RPMI8226 (cell line): ENCODE measurements at regions not wholly inside any gene's neighbourhood (a gene's known extent, or its start where the extent isn't known, plus 50 kb on each side); places are given as distances from the start of the nearest gene placed in this dataset.

Source experiments
- DNase-seq: peaks from one replicate; pipeline ENCODE4 v3.0.0-alpha.2; 2015

DNA sequence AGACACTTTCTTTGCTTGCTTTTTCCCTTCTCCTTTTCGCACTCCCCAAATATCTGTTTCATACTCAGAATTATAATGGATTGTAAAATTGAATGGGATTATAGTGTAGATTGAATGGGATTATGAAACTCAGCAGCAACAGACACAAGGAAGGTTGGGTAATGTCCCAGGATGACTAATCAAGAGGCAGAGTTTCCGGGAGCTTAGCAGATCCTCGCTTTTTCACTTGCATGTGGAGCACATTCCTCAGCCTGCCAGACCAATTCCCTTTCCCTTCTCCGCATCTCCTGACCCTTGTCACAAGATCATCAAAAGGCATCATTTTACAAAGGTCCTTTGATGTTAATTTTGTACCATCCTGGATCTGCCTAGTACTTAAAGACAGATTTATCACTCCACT, 55.1 kb upstream of the SLC1A1 start:
- no peak for DNase-seq

DNA sequence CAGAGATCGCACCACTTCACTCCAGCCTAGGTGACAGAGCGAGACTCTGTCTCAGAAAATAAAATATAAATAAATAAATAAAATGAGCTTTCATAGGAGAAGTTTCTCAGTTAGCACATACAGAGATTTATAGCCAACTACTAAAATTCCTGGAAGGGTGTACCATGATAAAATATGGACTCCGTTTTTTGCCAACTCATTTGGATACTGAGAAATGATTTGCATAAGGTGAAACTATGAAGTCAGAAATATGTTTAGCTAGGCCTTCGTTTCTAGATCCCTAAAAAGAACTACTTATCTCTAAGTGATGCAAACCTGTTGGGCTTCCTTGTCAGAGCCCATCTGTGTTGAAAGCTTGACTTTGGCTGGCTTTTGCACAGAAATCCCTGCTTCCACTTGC, 56.9 kb upstream of the SLC1A1 start:
- DNase-seq = no peak

DNA sequence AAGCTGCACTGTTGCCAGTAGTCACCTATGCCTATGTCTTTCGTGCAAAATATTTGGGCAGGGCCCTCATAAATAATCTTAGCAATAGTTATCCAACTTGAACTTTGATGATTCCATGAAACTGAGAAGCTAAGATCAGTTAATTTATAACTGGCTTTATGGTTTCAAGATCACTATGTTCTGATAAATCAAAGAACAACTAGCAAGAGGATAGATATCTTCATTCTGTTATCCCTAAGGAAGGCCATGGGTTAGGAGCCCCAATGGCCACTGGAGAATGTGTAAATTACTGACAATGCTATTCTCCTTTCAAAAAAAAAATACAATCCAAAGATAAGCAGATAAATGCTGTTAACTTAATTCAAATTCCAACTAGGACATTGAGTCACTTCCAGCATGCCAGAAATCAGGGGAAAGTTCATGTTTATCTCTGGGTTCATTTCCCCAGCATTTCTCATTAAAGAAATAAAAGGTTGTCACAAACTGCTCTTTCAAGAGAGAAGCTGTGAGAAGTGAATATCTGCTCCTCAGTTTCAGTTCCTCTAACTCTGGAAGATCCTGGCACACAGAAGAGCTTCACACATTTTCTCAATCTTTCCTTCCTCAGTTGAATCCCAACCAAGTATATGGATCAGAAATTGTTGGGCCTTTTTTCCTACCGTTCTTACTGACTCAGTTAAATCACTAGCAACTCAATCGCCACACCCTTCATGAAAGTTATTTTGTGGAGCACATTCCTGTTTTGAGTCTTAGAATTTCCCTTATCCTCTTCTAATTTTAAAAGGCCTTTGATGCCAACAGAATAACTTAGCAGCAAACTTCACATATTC, 59.6 kb upstream of the SLC1A1 start:
- DNase-seq = no peak

DNA sequence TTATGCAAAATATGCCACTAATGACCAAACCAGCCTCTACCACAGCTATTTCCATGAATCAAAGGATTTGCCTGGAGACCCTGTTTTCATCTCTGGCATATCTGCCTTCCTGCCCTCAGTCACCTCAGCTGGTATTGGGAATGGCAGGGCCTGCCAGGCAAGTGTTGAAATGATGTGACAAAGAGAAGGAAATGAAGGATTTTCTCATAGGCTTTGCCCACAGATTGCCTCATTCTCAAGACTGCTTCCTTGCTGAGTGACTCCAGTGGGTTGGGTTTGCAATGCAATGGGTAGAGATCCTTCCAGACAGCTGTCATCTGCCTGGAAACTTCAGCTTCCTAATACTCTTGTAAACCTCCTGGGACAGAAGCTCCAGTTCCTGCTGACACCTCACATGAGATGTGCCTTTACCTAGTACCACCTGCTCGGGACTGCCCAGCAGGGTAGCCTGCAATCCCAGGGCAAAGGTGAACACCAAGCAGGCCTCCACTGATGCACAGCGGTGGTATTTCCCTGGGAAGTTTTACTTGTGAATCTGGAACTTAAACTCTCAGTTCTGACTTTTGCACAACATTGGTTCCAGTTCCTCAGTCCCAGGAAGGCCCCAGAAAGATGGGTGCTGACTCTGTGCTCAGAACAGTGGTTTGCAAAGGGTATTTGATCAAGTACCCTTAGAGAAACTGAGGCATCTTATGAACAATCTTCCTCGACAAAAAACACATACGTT, 64.8 kb upstream of the SLC1A1 start:
- DNase-seq = no peak

DNA sequence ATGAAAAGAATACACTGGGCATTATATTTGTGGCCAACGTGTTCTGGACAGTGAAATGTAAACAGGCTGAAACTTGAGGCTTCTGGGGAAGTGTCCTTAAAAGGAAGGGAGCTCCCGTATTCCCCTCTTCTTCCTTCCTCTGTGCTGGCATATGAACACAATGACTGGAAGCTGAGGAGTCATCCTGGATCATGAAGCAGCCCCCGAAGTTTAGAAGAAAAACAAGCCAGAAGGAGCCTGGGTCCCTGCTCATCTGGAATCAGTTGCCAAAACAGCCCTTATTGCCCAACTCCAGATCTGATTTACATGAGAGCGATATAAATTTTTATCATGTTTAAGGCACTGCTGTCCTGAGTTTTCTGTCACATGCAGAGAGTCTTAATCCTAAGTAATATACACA, 65.4 kb upstream of the SLC1A1 start:
- no peak for DNase-seq

DNA sequence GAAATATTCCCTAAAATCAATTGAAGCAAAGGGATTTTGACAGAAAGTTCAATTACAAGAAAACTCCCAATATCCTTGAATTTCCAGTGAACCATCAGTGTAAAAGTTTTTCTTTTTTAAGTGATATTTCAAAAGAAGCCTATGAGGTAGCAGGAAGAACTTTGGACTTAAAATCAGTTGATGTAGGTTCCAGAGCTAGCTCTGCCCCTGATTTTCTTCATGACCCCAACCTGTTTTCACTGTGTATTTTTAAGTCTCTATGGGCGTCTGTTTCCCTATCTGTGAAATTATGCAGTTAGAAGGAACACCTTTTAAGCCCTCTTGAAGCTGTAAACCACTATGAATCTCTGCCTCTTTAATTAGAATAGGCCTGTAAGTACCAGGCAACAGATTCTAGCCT, 66.2 kb upstream of the SLC1A1 start:
- DNase-seq = no peak

DNA sequence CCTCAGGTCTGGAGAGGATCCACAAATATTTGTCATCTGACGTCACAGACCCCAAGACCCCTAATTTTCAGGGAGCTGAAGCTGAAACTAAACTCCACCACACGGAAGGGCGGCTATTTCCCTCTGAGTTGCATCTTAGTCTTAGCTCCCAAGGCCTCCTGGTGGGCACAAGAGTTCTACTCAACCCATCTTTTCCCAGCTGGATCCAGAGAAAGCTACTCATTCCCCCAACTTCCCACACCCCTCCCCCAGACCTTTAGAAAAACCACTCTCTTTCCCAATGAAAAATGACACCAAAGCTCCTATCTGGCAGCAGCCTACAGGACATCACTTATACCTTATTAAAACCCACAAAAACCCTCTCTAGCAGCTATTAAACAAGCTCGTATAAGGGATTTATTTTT, 67.1 kb upstream of the SLC1A1 start:
- no peak for DNase-seq

DNA sequence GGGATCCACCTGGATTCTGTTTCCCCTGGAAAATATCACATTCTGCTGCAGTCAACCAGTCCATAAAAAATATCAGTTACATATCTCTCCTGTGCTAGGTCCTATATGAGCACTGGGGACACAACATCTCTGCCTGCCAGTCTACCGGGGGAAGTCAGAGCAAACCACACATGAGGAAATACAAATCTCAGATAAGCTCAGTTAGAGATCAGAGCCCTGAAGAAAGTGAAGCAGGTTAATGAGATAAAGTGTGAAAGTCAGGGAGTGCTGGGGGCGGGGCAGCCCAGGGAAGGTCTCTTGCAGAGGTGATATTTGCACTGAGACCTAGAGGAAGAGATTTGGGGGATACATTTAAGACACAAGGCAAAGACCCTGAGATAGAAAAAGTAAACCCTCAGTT, 67.8 kb upstream of the SLC1A1 start:
- DNase-seq = no peak

DNA sequence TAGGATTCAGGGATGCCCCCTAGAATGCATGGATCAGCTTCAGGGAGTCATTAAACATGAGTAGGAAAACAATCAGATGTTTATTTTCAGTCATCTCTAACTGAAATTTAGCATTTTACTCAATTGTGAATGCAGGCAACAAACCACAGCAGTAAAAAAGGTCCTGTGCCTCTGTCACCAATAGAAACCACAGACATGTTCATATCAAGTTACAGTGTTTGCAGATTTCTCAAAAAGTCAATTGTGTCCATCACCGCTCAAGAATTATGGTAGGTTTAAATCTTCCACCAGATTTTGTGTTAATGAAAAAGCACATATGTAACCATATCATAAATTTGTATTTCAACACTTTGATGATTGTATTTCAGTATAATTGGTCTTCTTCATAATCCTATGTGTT, 68.4 kb upstream of the SLC1A1 start:
- DNase-seq = no peak

DNA sequence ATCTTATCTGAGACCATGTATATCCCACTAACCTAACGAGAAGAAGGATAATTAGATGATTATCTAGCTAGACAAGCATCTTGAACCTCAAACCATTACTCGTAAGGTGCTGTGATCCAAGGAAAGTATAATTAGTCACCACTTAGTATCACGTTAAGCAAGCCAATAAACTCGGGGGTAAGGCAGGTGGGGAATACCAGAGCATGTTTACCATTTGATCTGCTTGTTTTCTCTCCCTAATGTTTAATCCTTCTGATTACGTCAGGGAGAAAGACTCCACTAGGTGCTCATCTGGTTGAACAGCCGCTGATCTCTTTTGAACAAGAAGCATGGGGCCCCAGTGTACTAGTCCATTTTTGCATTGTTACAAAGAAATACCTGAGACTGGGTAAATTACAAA, 69.9 kb upstream of the SLC1A1 start:
- DNase-seq = no peak

DNA sequence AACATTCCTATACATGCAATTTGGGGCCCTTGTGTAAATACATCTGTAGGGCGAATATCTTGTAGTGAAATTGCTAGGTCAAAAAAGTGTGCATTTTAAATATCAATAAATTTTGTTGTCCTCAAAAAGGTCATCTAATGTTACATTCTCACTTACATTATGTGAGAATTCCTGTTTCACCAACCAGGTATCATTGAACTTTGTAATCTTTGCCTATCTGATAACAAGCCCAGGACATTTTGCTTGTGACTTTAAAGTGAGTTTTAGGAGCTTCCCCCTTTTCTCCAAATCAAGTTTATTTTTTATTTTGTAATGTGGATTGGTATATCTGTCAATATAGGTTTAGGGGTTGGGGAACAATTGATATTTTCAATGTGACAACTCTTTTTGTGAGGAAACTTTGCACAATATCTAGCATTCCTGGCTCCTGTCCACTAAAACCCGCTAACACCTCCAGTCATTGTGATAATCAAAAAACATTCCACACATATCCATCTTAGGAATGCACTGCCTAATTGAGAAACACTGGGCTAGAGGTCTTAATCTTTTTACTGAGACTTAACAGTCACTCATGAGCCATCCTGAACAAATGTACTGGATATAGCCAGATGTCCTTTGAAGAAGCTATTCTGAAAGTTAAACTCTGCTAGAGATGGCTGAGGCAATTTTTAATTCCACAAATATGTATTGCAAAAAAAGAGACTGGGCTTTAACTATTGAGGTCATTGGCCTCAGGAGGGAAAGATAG, 72.5 kb upstream of the SLC1A1 start:
- DNase-seq = no peak

DNA sequence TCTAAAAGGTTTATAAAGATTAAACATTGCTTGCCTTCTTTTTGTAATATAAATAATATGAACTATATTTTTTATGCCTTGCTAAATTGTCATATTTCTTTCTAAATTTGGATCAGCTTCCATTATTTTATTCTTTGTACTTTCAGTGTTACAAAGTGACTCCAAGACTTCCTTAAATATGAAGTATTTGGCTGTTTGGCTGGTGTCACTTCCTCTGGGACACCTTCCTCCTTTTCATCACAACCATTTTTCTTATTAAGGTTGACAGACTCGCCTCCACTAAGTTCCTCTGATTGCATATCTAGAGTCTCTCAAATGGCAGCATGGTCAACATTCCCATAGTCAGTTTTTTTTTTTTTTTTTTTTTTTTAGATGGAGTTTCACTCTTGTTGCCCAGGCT, 73.8 kb upstream of the SLC1A1 start:
- DNase-seq = no peak

DNA sequence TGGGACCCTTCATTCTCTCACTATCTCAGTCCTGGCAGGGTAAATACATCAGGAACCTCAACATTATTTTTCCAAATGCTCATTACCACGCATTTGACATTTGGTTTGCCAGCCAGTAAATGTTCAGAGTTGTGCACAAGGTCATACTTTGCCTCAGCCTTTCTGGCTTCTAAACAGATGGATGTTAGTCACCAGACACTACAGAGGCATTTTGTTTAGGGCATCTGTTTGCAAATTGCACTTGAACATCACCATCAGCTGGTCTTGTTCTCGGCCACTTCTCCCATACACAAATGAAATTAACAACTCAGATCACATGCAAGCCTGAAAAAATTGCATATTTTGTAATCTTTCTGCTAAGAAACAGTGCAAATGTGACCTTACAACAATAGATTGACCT, 75.0 kb upstream of the SLC1A1 start:
- no peak for DNase-seq

DNA sequence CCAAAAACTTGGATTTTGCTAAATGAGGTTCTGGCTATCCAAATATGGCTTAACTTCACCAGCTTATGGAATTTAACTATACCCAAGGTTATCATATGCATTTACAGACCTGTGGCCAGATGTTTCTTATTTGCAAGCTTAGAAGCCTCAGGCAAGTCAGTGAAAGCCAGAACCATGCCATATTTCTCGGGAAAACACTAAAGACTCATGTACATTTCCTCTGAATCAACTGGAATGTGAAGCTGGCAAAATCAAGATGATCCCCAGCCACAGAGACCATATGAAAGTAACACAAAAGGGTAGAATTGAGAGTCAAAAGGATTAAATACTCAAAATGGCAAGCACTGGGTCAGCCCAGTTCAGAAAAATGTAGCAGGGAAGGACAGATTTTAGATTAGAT, 76.4 kb upstream of the SLC1A1 start:
- DNase-seq = no peak

DNA sequence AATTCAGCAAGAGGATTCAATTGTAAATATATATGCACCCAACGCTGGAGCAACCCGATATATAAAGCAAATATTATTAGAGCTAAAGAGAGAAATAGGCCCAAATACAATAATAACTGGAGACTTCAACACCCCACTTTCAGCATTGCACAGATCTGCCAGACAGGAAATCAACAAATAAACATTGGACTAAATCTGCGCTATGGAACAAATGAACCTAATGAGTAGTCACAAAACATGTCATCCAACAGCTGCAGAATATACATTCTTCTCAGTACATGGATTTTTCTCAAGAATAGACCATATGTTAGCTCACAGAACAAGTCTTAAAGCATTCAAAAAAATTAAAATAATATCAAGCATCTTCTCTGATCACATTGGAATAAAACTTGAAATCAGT, 86.1 kb upstream of the SLC1A1 start:
- no peak for DNase-seq

DNA sequence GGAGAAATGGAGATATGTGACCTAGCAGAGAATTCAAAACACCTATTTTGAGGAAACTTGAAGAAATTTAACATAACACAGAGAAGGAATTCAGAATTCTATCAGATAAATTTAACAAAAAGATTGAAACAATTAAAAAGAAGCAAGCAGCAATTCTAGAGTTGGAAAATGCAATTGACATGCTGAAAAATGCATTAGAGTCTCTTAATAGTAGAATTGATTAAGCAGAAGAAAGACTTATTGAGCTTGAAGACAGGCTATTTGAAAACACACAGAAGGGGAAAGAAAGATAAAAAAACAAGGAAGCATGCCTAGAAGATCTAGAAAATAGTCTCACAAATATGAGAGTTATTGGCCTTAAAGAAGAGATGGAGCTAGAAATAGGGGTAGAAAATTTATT, 87.8 kb upstream of the SLC1A1 start:
- no peak for DNase-seq

DNA sequence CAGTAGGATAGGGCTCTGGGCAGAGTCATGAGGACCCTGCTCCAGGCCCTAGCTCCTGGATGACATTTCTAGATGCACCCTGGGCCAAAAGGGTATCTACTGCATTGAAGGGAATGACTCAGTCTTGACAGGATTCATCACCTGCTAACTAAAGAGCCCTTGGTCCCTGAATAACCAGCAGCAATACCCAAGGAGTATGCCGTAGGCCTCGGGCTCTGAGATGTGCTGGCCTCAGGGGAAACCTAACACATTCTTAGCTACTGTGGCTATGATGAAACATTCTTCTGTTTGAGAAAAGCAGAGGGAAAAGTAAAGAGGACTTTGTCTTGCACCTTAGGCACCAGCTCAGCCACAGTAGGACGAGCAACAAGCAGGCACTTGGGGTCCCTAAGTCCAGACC, 89.5 kb upstream of the SLC1A1 start:
- DNase-seq = no peak

DNA sequence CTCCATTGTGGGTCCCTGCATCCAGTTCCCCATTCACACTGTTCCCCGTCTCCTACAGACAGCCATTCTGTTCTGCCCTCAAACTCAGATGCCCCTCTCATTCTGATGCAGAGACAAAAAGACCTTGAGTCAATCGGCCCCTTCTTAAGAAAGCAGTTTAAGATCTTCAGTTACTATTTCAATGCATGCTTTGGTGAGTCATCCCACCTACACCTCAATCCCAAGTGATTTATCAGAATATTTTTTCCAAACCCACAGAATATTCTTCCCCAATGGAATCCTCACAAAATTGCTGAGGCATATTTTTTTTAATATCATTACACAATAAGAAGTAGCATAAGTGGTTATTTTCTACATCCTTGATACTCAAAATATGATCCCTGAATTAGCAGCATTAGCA, 92.4 kb upstream of the SLC1A1 start:
- DNase-seq = no peak

DNA sequence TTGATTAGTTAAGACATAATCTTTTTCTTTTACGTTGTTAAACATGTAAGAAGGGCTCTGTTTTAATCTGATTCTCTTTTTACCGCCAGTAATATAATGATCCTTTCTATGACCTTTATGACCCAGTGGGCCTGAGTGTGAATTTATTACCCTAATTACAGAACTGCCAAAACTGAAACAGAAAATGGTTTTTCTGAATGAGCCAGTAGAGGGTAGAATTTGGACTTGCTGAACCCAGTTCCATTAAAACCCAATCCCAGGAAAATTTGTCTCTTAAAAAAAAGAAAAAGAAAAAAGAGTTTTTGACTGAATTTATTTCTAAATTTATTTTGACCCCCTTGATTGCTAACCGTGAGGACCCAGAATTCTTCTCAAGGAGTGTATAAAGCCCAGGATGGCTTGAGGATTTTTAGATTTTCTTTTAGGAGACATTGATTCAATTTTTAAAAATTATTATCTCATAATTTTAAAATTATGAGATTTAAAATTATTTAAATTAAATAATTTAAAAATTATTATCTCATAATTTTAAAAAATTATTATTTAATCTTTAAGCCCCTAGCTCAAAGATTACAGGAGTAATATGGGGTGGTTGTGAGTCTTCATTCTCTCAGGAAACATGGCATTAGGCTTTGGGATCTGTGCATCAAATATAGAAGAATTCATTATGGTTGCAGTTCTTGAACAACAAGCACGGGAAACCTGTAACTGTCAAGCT, 94.1 kb upstream of the GLIS3 start:
- DNase-seq = no peak

DNA sequence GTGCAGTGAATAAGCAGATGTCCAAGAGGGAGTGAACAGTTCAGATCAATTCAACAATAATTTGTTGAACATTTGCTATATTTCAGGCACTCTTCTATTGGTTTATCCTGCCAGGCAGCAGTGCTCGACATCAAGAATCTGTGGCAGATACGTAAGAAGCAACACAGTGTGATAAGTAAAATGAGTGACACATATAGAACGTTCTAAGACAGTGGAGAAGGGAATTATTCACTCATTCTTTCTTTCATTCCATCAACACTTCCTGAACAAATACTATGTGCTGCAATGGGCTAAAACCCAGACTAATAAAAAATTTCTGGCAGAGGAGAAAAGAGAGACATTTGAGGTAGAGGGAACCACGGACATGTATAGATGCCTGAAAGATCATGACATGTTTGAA, 89.9 kb upstream of the GLIS3 start:
- no peak for DNase-seq

DNA sequence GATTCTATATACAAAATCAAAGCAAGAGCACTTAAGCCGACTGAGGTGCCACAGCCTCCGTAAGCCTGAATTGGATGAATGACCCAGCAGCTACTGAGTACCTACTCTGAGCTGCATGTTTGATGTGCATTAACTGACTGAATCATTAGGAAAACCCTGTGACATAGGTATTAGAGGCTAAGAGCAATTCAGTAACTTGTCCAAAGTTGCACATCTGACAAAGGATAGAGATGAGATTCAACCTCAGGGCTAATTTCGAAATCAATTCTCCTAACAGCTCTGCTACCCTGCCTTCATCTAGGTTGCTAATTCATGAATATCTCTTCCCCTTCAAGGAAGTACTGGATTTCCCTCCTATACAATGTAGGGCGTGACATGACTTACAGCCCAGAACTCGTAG, 89.1 kb upstream of the GLIS3 start:
- DNase-seq = no peak

DNA sequence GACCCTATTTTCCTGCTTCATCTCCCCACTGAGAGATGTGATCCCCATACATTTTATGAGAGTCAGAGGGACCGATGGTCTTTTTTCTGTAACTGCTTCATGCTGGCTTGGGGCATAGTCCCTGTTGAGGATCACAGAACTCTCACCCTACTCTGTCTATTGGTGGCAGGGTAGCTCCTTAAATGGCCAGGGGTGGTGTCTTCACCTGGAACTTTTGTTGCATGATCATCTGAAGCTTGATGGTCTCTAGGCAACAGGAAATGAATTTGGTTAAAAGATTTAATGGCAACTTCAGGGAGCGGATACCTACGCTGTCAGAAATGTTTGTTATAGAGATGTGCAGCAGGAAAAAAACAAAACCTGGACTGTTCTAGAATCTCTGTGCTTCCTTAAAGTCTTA, 87.0 kb upstream of the GLIS3 start:
- no peak for DNase-seq

DNA sequence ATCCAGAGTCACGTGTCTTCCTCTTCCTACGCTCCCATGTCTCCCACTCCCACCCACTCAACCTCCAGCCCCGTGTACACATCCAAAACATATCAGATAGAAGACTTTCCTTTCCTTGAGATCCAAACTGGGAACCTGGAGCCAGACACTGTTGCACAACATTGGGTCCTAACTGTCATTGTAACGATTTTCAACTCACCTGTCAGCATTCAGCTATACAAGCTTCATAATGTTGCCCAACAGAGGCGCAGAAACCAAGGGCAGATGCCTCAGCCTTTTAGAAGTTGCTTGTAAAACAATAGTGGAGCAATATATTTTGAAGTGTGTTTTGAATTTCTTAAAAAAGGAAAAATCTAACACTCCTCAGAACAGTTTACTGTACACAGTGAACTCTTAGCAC, 84.9 kb upstream of the GLIS3 start:
- no peak for DNase-seq
